ENCODE measurements at regions not wholly inside any gene's neighbourhood (a gene's known extent, or its start where the extent isn't known, plus 50 kb on each side); places are given as distances from the start of the nearest gene placed in this dataset.

- no peak for DNase-seq (ENCODE audit: low read depth, low spot score)
- POLR2A ChIA-PET: interaction anchor here (0.5 kb wide), 1 partner anchor 59 kb away, joined by 3 read pairs; no protein-coding TSS in a partner anchor
- Histone ChIP-seq H3K4me3 (ENCODE audit: low read depth, low read length) (no peak overlapping the region), H3K27me3 (ENCODE audit: control insufficient read depth, insufficient read depth, low read length) (peaks cover 36% of the 10 kb centered on the region), H3K27ac (ENCODE audit: low read depth, low read length) (no peak overlapping the region), H3K9me3 (ENCODE audit: control insufficient read depth, insufficient read depth, low read length) (no peaks in the 10 kb centered on the region)
- CTCF ChIA-PET: no interaction called here
- TF ChIP-seq CTCF (IDR thresholded peaks at IDR 0.05; ENCODE audit: low read depth, low read length): no peak
Observed at GRCh38 chr3:194218646-194219453, 82.9 kb downstream of the HES1 start.

- TF ChIP-seq CTCF (IDR thresholded peaks at IDR 0.05; ENCODE audit: low read depth, low read length): no peak
- no peak overlapping the region for H3K4me3 ChIP-seq (ENCODE audit: low read depth, low read length)
- CTCF ChIA-PET: no interaction called here
- DNase-seq (ENCODE audit: low read depth, low spot score): no peak
- no peaks in the 10 kb centered on the region for H3K9me3 ChIP-seq (ENCODE audit: control insufficient read depth, insufficient read depth, low read length)
- H3K27ac ChIP-seq (ENCODE audit: low read depth, low read length): no peak overlapping the region
- POLR2A ChIA-PET: no interaction called here
- H3K27me3 ChIP-seq (ENCODE audit: control insufficient read depth, insufficient read depth, low read length): peaks cover 41% of the 10 kb centered on the region
Observed at GRCh38 chr3:194219826-194220410, 84.0 kb downstream of the HES1 start.

GRCh38 chr3:194220901-194221326 is 85.0 kb downstream of the HES1 start:
- DNase-seq (ENCODE audit: low read depth, low spot score): no peak
- TF ChIP-seq CTCF (IDR thresholded peaks at IDR 0.05; ENCODE audit: low read depth, low read length): no peak
- no peak overlapping the region for H3K4me3 ChIP-seq (ENCODE audit: low read depth, low read length)
- peaks cover 46% of the 10 kb centered on the region for H3K27me3 ChIP-seq (ENCODE audit: control insufficient read depth, insufficient read depth, low read length)
- ChIA-PET POLR2A (no interaction called here), CTCF (no interaction called here)
- no peak overlapping the region for H3K27ac ChIP-seq (ENCODE audit: low read depth, low read length)
- H3K9me3 ChIP-seq (ENCODE audit: control insufficient read depth, insufficient read depth, low read length): no peaks in the 10 kb centered on the region; the same call in 1 of the 2 replicates

GRCh38 chr3:194221336-194221735 is 85.4 kb downstream of the HES1 start:
- ChIA-PET CTCF (no interaction called here), POLR2A (no interaction called here)
- H3K27ac ChIP-seq (ENCODE audit: low read depth, low read length): no peak overlapping the region
- DNase-seq (ENCODE audit: low read depth, low spot score): no peak
- no peak overlapping the region for H3K4me3 ChIP-seq (ENCODE audit: low read depth, low read length)
- peaks cover 48% of the 10 kb centered on the region for H3K27me3 ChIP-seq (ENCODE audit: control insufficient read depth, insufficient read depth, low read length)
- no peaks in the 10 kb centered on the region; the same call in 1 of the 2 replicates for H3K9me3 ChIP-seq (ENCODE audit: control insufficient read depth, insufficient read depth, low read length)
- TF ChIP-seq CTCF (IDR thresholded peaks at IDR 0.05; ENCODE audit: low read depth, low read length): no peak

- POLR2A ChIA-PET: no interaction called here
- no peak for DNase-seq (ENCODE audit: low read depth, low spot score)
- CTCF ChIA-PET: no interaction called here
- Histone ChIP-seq H3K9me3 (ENCODE audit: control insufficient read depth, insufficient read depth, low read length) (no peaks in the 10 kb centered on the region; the same call in 1 of the 2 replicates), H3K27ac (ENCODE audit: low read depth, low read length) (no peak overlapping the region), H3K4me3 (ENCODE audit: low read depth, low read length) (no peak overlapping the region), H3K27me3 (ENCODE audit: control insufficient read depth, insufficient read depth, low read length) (peaks cover 47% of the 10 kb centered on the region)
- TF ChIP-seq CTCF (IDR thresholded peaks at IDR 0.05; ENCODE audit: low read depth, low read length): no peak
Observed at GRCh38 chr3:194223951-194224350, 88.0 kb downstream of the HES1 start.
